Mammary epithelial cell (primary cell): ENCODE measurements at regions not wholly inside any gene's neighbourhood (a gene's known extent, or its start where the extent isn't known, plus 50 kb on each side); places are given as distances from the start of the nearest gene placed in this dataset.

Experiments used
- EZH2 ChIP-seq: IDR thresholded peaks from 2 replicates; pipeline ENCODE4 v1.6.1; 2012; ENCODE audit warnings: low read length, inconsistent platforms, borderline replicate concordance
- TF ChIP-seq, protein P1 (sequence below), 2 donors: IDR thresholded peaks in 1 of 2; conservative IDR thresholded peaks in 1 of 2; 2 replicates each; pipeline ENCODE4 v1.5.1; 2011 to 2012; ENCODE audit warnings: inconsistent platforms in 2 of 2, low read length in 2 of 2, mild to moderate bottlenecking in 2 of 2, control low read depth in 1 of 2, low read depth in 1 of 2; ENCODE audit not compliant: insufficient read depth in 1 of 2; ENCODE audit errors: extremely low read depth in 1 of 2

DNA sequence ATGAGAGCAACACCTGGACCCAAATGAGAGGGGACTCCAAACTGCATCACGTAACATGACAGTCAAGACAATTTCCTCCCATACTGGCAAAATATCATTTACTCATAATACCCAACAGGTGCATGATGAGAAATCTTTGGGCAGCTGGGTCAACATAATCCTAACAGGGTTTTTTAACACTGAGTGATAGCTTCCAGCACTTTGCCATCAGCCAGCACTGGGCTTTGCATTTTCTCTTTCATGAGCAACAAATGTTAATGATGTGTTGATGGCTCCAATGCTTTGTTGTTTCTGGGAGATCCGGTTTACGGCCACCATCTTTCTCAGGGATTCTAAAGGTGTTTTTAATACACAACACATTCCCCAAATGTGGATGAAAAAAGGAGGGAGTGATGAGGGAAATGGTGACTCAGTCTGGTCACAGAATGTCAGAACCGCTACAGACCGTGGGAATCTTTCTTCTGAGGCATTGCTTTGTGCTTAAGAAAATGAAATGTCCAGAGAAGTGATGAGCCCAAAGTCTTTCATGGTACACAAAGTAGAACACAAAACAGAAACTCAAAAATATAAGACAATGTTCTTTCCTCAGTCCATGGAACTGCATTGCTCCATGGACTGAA lies 705.7 kb upstream of the IGFBP3 start:
- TF ChIP-seq EZH2: no peak
- TF ChIP-seq, protein P1, sequence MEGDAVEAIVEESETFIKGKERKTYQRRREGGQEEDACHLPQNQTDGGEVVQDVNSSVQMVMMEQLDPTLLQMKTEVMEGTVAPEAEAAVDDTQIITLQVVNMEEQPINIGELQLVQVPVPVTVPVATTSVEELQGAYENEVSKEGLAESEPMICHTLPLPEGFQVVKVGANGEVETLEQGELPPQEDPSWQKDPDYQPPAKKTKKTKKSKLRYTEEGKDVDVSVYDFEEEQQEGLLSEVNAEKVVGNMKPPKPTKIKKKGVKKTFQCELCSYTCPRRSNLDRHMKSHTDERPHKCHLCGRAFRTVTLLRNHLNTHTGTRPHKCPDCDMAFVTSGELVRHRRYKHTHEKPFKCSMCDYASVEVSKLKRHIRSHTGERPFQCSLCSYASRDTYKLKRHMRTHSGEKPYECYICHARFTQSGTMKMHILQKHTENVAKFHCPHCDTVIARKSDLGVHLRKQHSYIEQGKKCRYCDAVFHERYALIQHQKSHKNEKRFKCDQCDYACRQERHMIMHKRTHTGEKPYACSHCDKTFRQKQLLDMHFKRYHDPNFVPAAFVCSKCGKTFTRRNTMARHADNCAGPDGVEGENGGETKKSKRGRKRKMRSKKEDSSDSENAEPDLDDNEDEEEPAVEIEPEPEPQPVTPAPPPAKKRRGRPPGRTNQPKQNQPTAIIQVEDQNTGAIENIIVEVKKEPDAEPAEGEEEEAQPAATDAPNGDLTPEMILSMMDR (conservative IDR thresholded peaks at IDR 0.05 in 1 of 2, IDR thresholded peaks at IDR 0.05 in 1 of 2; ENCODE audit: extremely low read depth in 1 of 2, insufficient read depth in 1 of 2, low read depth in 1 of 2, low read length in 2 of 2): no peak
